ENCODE measurements at regions not wholly inside any gene's neighbourhood (a gene's known extent, or its start where the extent isn't known, plus 50 kb on each side); places are given as distances from the start of the nearest gene placed in this dataset.

- Histone ChIP-seq H3K27ac (ENCODE audit: low read depth, low read length) (no peak overlapping the region), H3K4me3 (ENCODE audit: low read length in 3 of 3) (no peak overlapping the region), H3K36me3 (ENCODE audit: control insufficient read depth in 3 of 3, insufficient read depth in 3 of 3, low read length in 3 of 3) (no peaks in the 10 kb centered on the region), H3K4me1 (ENCODE audit: control insufficient read depth in 3 of 3, insufficient read depth in 3 of 3, low read length in 3 of 3) (no peaks in the 10 kb centered on the region), H3K9ac (ENCODE audit: low read depth in 1 of 3, low read length in 3 of 3) (no peak overlapping the region), H3K27me3 (ENCODE audit: control insufficient read depth in 3 of 3, insufficient read depth in 3 of 3, low read length in 3 of 3) (no peaks in the 10 kb centered on the region), H3K9me3 (ENCODE audit: control insufficient read depth in 3 of 3, low read length in 3 of 3) (no peaks in the 10 kb centered on the region)
Observed at GRCh38 chr17:69814031-69814430, 261.0 kb upstream of the KCNJ16 start.

DNA sequence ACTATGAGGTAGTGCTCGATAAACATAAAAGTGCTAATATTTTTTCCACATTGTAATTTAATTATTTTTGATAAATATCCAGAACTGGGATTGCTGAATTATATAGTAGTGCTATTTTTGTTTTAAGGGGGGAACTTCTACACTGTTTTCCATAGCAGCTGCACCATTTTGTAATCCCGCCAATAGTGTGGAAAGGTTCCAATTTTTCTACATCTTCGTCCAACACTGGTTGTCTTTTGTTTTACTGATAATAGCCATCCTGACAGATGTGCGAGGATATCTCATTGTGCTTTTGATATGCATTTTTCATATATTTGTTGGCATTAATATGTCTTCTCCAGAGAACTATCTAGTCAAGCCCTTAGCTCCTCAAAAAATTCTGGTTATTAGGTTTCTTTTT, 259.6 kb upstream of the KCNJ16 start:
- Histone ChIP-seq H3K36me3 (ENCODE audit: control insufficient read depth in 3 of 3, insufficient read depth in 3 of 3, low read length in 3 of 3) (no peaks in the 10 kb centered on the region), H3K27ac (ENCODE audit: low read depth, low read length) (no peak overlapping the region), H3K27me3 (ENCODE audit: control insufficient read depth in 3 of 3, insufficient read depth in 3 of 3, low read length in 3 of 3) (no peaks in the 10 kb centered on the region), H3K9me3 (ENCODE audit: control insufficient read depth in 3 of 3, low read length in 3 of 3) (no peaks in the 10 kb centered on the region), H3K4me3 (ENCODE audit: low read length in 3 of 3) (no peak overlapping the region), H3K9ac (ENCODE audit: low read depth in 1 of 3, low read length in 3 of 3) (no peak overlapping the region), H3K4me1 (ENCODE audit: control insufficient read depth in 3 of 3, insufficient read depth in 3 of 3, low read length in 3 of 3) (no peaks in the 10 kb centered on the region)

GRCh38 chr17:69818467-69818866, 256.6 kb upstream of the KCNJ16 start:
- no peak overlapping the region for H3K27ac ChIP-seq (ENCODE audit: low read depth, low read length)
- no peaks in the 10 kb centered on the region for H3K27me3 ChIP-seq (ENCODE audit: control insufficient read depth in 3 of 3, insufficient read depth in 3 of 3, low read length in 3 of 3)
- H3K9ac ChIP-seq (ENCODE audit: low read depth in 1 of 3, low read length in 3 of 3) = no peak overlapping the region
- H3K4me1 ChIP-seq (ENCODE audit: control insufficient read depth in 3 of 3, insufficient read depth in 3 of 3, low read length in 3 of 3) = no peaks in the 10 kb centered on the region
- no peaks in the 10 kb centered on the region for H3K36me3 ChIP-seq (ENCODE audit: control insufficient read depth in 3 of 3, insufficient read depth in 3 of 3, low read length in 3 of 3)
- no peak overlapping the region for H3K4me3 ChIP-seq (ENCODE audit: low read length in 3 of 3)
- H3K9me3 ChIP-seq (ENCODE audit: control insufficient read depth in 3 of 3, low read length in 3 of 3) = no peaks in the 10 kb centered on the region

- Histone ChIP-seq H3K36me3 (ENCODE audit: control insufficient read depth in 3 of 3, insufficient read depth in 3 of 3, low read length in 3 of 3) (no peaks in the 10 kb centered on the region), H3K9ac (ENCODE audit: low read depth in 1 of 3, low read length in 3 of 3) (no peak overlapping the region), H3K4me3 (ENCODE audit: low read length in 3 of 3) (no peak overlapping the region), H3K9me3 (ENCODE audit: control insufficient read depth in 3 of 3, low read length in 3 of 3) (no peaks in the 10 kb centered on the region), H3K27me3 (ENCODE audit: control insufficient read depth in 3 of 3, insufficient read depth in 3 of 3, low read length in 3 of 3) (no peaks in the 10 kb centered on the region), H3K4me1 (ENCODE audit: control insufficient read depth in 3 of 3, insufficient read depth in 3 of 3, low read length in 3 of 3) (no peaks in the 10 kb centered on the region), H3K27ac (ENCODE audit: low read depth, low read length) (no peak overlapping the region)
Observed at GRCh38 chr17:69819316-69820087, 255.5 kb upstream of the KCNJ16 start.

- Histone ChIP-seq H3K27me3 (ENCODE audit: control insufficient read depth in 3 of 3, insufficient read depth in 3 of 3, low read length in 3 of 3) (no peaks in the 10 kb centered on the region), H3K27ac (ENCODE audit: low read depth, low read length) (no peak overlapping the region), H3K36me3 (ENCODE audit: control insufficient read depth in 3 of 3, insufficient read depth in 3 of 3, low read length in 3 of 3) (no peaks in the 10 kb centered on the region), H3K4me3 (ENCODE audit: low read length in 3 of 3) (no peak overlapping the region), H3K9me3 (ENCODE audit: control insufficient read depth in 3 of 3, low read length in 3 of 3) (no peaks in the 10 kb centered on the region), H3K9ac (ENCODE audit: low read depth in 1 of 3, low read length in 3 of 3) (no peak overlapping the region), H3K4me1 (ENCODE audit: control insufficient read depth in 3 of 3, insufficient read depth in 3 of 3, low read length in 3 of 3) (no peaks in the 10 kb centered on the region)
Observed at GRCh38 chr17:69820876-69821473, 254.1 kb upstream of the KCNJ16 start.

DNA sequence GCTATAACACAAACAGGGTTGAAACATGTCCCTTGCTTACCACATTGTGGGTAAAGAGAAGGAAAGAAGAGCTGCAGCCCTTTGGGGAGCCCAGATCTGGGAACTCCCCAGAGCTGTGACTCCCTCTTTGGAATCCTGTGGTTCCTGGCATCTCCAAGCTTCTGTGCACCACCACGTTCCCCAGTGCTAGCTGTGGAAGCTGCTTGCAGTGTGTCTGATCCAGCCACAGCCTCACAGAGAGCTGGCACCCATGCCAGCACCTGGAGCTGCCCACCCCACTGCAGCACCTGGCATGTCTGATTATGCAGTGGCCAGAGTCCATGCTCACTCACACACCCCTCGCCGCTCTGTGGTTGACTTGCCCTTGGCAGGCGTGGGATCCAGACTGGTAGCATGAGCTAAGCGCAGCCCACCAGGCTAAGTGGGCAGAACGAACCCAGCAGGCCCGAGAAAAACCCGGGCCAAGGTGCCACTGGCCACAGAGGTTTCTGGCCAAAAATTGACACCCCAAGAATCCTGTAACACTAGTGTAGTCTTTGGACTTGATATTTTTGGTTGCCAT, 252.6 kb upstream of the KCNJ16 start:
- H3K36me3 ChIP-seq (ENCODE audit: control insufficient read depth in 3 of 3, insufficient read depth in 3 of 3, low read length in 3 of 3) = no peaks in the 10 kb centered on the region
- no peak overlapping the region for H3K27ac ChIP-seq (ENCODE audit: low read depth, low read length)
- H3K4me1 ChIP-seq (ENCODE audit: control insufficient read depth in 3 of 3, insufficient read depth in 3 of 3, low read length in 3 of 3) = no peaks in the 10 kb centered on the region
- H3K27me3 ChIP-seq (ENCODE audit: control insufficient read depth in 3 of 3, insufficient read depth in 3 of 3, low read length in 3 of 3) = no peaks in the 10 kb centered on the region
- no peaks in the 10 kb centered on the region for H3K9me3 ChIP-seq (ENCODE audit: control insufficient read depth in 3 of 3, low read length in 3 of 3)
- H3K4me3 ChIP-seq (ENCODE audit: low read length in 3 of 3) = no peak overlapping the region
- no peak overlapping the region for H3K9ac ChIP-seq (ENCODE audit: low read depth in 1 of 3, low read length in 3 of 3)

- H3K27me3 ChIP-seq (ENCODE audit: control insufficient read depth in 3 of 3, insufficient read depth in 3 of 3, low read length in 3 of 3) = no peaks in the 10 kb centered on the region
- peaks cover 0 to 6% (median 4%) of the 10 kb centered on the region in 3 donors for H3K4me1 ChIP-seq (ENCODE audit: control insufficient read depth in 3 of 3, insufficient read depth in 3 of 3, low read length in 3 of 3)
- peak overlapping the region; percentile 32 for H3K27ac ChIP-seq (ENCODE audit: low read depth, low read length)
- H3K36me3 ChIP-seq (ENCODE audit: control insufficient read depth in 3 of 3, insufficient read depth in 3 of 3, low read length in 3 of 3) = no peaks in the 10 kb centered on the region
- no peak overlapping the region for H3K9ac ChIP-seq (ENCODE audit: low read depth in 1 of 3, low read length in 3 of 3)
- no peaks in the 10 kb centered on the region for H3K9me3 ChIP-seq (ENCODE audit: control insufficient read depth in 3 of 3, low read length in 3 of 3)
- no peak overlapping the region for H3K4me3 ChIP-seq (ENCODE audit: low read length in 3 of 3)
Observed at GRCh38 chr17:69828087-69828486, 246.9 kb upstream of the KCNJ16 start.

DNA sequence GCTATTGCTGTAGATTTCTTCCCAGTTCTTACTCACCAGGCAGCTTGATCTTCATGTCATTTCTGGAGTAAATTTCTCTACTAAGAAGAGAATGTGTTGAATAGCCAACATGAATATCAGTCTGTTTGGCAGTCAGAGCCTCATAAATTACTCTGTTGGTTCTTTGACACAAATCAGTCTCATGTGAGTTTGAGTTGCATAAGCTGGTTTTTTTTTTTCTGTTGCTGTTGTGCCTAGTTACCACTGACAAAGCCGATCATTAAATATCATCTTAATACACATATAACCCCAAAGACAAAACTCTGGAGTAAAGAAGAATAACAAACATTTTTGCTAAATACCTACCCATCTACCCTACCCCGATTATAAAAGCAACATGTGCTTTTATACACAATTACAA, 240.5 kb upstream of the KCNJ16 start:
- Histone ChIP-seq H3K4me3 (ENCODE audit: low read length in 3 of 3) (no peak overlapping the region), H3K4me1 (ENCODE audit: control insufficient read depth in 3 of 3, insufficient read depth in 3 of 3, low read length in 3 of 3) (no peaks in the 10 kb centered on the region), H3K36me3 (ENCODE audit: control insufficient read depth in 3 of 3, insufficient read depth in 3 of 3, low read length in 3 of 3) (no peaks in the 10 kb centered on the region), H3K9ac (ENCODE audit: low read depth in 1 of 3, low read length in 3 of 3) (no peak overlapping the region), H3K27me3 (ENCODE audit: control insufficient read depth in 3 of 3, insufficient read depth in 3 of 3, low read length in 3 of 3) (no peaks in the 10 kb centered on the region), H3K27ac (ENCODE audit: low read depth, low read length) (no peak overlapping the region), H3K9me3 (ENCODE audit: control insufficient read depth in 3 of 3, low read length in 3 of 3) (no peaks in the 10 kb centered on the region)

GRCh38 chr17:69851736-69852135, 223.3 kb upstream of the KCNJ16 start:
- Histone ChIP-seq H3K36me3 (ENCODE audit: control insufficient read depth in 3 of 3, insufficient read depth in 3 of 3, low read length in 3 of 3) (no peaks in the 10 kb centered on the region), H3K27me3 (ENCODE audit: control insufficient read depth in 3 of 3, insufficient read depth in 3 of 3, low read length in 3 of 3) (no peaks in the 10 kb centered on the region), H3K9me3 (ENCODE audit: control insufficient read depth in 3 of 3, low read length in 3 of 3) (no peaks in the 10 kb centered on the region), H3K9ac (ENCODE audit: low read depth in 1 of 3, low read length in 3 of 3) (no peak overlapping the region), H3K4me3 (ENCODE audit: low read length in 3 of 3) (no peak overlapping the region), H3K27ac (ENCODE audit: low read depth, low read length) (no peak overlapping the region), H3K4me1 (ENCODE audit: control insufficient read depth in 3 of 3, insufficient read depth in 3 of 3, low read length in 3 of 3) (peaks cover 4 to 10% (median 8%) of the 10 kb centered on the region in 3 donors)

DNA sequence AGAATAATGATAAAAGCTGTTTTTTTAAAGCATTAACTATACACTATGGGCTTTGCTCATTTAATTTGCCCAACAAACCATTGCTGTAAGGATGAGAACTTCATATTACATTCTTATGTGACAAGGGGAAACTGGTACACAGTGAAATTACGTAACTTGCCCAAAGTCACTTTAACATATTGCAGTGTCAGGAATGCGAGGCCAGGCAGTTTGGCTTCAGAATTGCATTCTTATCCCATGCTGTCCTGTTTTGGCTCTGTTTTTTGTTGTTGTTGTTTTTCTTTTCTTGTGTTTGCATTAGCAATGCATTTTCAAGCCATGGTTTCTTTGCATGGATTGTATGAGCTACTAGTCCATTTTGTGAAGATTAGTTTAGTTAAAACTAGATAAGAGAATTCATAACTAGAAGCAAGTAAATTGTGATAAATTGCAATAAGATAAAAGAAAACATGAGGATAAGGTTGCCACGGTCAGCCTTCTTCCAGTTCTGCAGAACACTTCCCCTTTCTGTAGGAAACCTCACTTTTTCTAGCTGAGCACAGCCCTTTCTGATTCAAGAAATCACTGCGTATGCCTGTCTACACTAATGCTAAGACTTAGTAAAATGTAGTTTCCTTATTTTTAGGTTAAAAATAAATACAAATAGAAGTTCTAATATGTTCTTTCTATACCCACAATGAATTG, 221.3 kb upstream of the KCNJ16 start:
- peaks cover 4 to 10% (median 8%) of the 10 kb centered on the region in 3 donors for H3K4me1 ChIP-seq (ENCODE audit: control insufficient read depth in 3 of 3, insufficient read depth in 3 of 3, low read length in 3 of 3)
- peak overlapping the region; percentile 28 for H3K27ac ChIP-seq (ENCODE audit: low read depth, low read length)
- no peaks in the 10 kb centered on the region for H3K9me3 ChIP-seq (ENCODE audit: control insufficient read depth in 3 of 3, low read length in 3 of 3)
- H3K27me3 ChIP-seq (ENCODE audit: control insufficient read depth in 3 of 3, insufficient read depth in 3 of 3, low read length in 3 of 3) = no peaks in the 10 kb centered on the region
- H3K9ac ChIP-seq (ENCODE audit: low read depth in 1 of 3, low read length in 3 of 3) = no peak overlapping the region
- H3K36me3 ChIP-seq (ENCODE audit: control insufficient read depth in 3 of 3, insufficient read depth in 3 of 3, low read length in 3 of 3) = no peaks in the 10 kb centered on the region
- peak overlapping the region in 1 of 3 donors; percentile 34 for H3K4me3 ChIP-seq (ENCODE audit: low read length in 3 of 3)

Measured in skeletal muscle tissue (tissue), 3 donors.